Common myeloid progenitor, CD34-positive (primary cell): ENCODE measurements at regions not wholly inside any gene's neighbourhood (a gene's known extent, or its start where the extent isn't known, plus 50 kb on each side); places are given as distances from the start of the nearest gene placed in this dataset.

ENCODE experiments used
- CTCF ChIA-PET: fragments of 350-600 bp; sonication (Branson Sonifier 250); formaldehyde crosslinking; loops from one replicate; lab custom pipeline; 2021; ENCODE audit warnings: antibody characterized with exemption; lab: Charles Lee
- POLR2A ChIA-PET: fragments of 350-600 bp; sonication (Branson Sonifier 250); formaldehyde crosslinking; loops from one replicate; lab custom pipeline; 2021; ENCODE audit warnings: antibody characterized with exemption; lab: Charles Lee
- DNase-seq, 3 donors: peaks; one replicate each; pipeline versions ENCODE4 v3.0.0 to v3.0.0-alpha.2; 2013
- H3K27ac ChIP-seq, 2 experiments: 1 replicate in 1 of 2; 2 replicates in 1 of 2; pipeline ENCODE4 v1.7.0; 2013; ENCODE audit warnings: inconsistent platforms in 2 of 2, low read length in 2 of 2, mild to moderate bottlenecking in 2 of 2, low read depth in 1 of 2, moderate library complexity in 1 of 2; ENCODE audit not compliant: severe bottlenecking in 2 of 2, insufficient read depth in 1 of 2, poor library complexity in 1 of 2
- H3K27me3 ChIP-seq, 5 experiments: replicated peaks in 2 of 5; 1 replicate in 3 of 5; 2 replicates in 2 of 5; pipeline versions ENCODE4 v1.6.1 to v1.7.0; 2013; ENCODE audit warnings: low read length in 4 of 5, mild to moderate bottlenecking in 2 of 5, moderate library complexity in 2 of 5, inconsistent platforms in 1 of 5; ENCODE audit not compliant: insufficient read depth in 5 of 5, control insufficient read depth in 4 of 5
- H3K36me3 ChIP-seq, 4 experiments: 1 replicate in 2 of 4; 2 replicates in 2 of 4; pipeline versions ENCODE4 v1.6.1 to v1.7.0; 2013; ENCODE audit warnings: low read length in 3 of 4, control low read depth in 1 of 4, mild to moderate bottlenecking in 1 of 4; ENCODE audit not compliant: control insufficient read depth in 4 of 4, insufficient read depth in 4 of 4
- H3K4me1 ChIP-seq, 4 experiments: 1 replicate in 3 of 4; 2 replicates in 1 of 4; pipeline versions ENCODE4 v1.6.1 to v1.7.1; 2013; ENCODE audit warnings: low read length in 3 of 4, mild to moderate bottlenecking in 3 of 4, control low read depth in 1 of 4, inconsistent platforms in 1 of 4, moderate library complexity in 1 of 4; ENCODE audit not compliant: control insufficient read depth in 4 of 4, insufficient read depth in 4 of 4; ENCODE audit errors: control extremely low read depth in 1 of 4
- H3K4me3 ChIP-seq, 7 experiments: 1 replicate in 4 of 7; 2 replicates in 3 of 7; pipeline versions ENCODE4 v1.5.1 to v1.7.0; 2013; ENCODE audit warnings: mild to moderate bottlenecking in 7 of 7, low read length in 6 of 7, moderate library complexity in 6 of 7, inconsistent platforms in 2 of 7, low read depth in 2 of 7, control low read depth in 1 of 7; ENCODE audit not compliant: insufficient read depth in 4 of 7, control insufficient read depth in 1 of 7; ENCODE audit errors: extremely low read depth in 1 of 7
- H3K9me3 ChIP-seq, 5 experiments: 1 replicate in 4 of 5; 2 replicates in 1 of 5; pipeline versions ENCODE4 v1.6.1 to v1.7.1; 2013; ENCODE audit warnings: low read length in 4 of 5, mild to moderate bottlenecking in 2 of 5, inconsistent platforms in 1 of 5, low read depth in 1 of 5, moderate library complexity in 1 of 5; ENCODE audit not compliant: control insufficient read depth in 4 of 5, insufficient read depth in 2 of 5; ENCODE audit errors: control extremely low read depth in 1 of 5
- WGBS: methylation state at CpG from one replicate; pipeline ENCODE4 v1.1.5; 2013; ENCODE audit not compliant: insufficient coverage; 5-methylcytosine and 5-hydroxymethylcytosine counted together

DNA sequence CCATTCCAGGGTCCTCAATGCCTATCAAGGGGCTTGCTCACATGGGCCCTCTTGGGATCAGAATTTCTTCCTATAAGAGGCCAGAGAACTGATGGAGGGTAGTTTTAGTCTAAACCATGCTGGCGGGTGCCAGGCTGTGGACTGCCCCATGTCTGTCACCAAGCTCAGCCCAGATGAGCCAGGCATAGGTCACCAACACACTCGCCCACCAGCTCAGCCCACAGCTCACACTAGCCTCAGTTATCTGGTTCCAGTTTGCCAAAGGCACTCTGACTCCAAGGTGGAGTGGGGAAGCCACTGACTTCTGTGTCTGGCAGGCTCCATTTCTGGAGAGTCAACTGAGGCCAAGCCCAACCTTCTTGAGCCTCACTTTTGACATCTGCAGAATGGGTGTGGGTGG is 50.7 kb upstream of the INSYN1 start:
- Histone ChIP-seq H3K27ac (no peak overlapping the region), H3K36me3 (no peaks in the 10 kb centered on the region), H3K27me3 (peaks cover 0 to 2% (median 0%) of the 10 kb centered on the region in 5 experiments), H3K9me3 (no peaks in the 10 kb centered on the region), H3K4me1 (peaks cover 0 to 20% (median 14%) of the 10 kb centered on the region in 4 experiments), H3K4me3 (no peak overlapping the region)
- POLR2A ChIA-PET = no interaction called here
- 100% methylated on average over 1 of the region's 2 CpGs for whole genome bisulfite sequencing
- CTCF ChIA-PET = no interaction called here
- DNase-seq = no peak

- Histone ChIP-seq H3K9me3 (no peaks in the 10 kb centered on the region), H3K4me3 (no peak overlapping the region), H3K27ac (no peak overlapping the region), H3K36me3 (no peaks in the 10 kb centered on the region), H3K4me1 (peaks cover 0 to 4% (median 2%) of the 10 kb centered on the region in 4 experiments), H3K27me3 (peaks cover 0 to 2% (median 0%) of the 10 kb centered on the region in 5 experiments)
- no peak for DNase-seq
- WGBS = 97% methylated on average over 9 of the region's 9 CpGs
- CTCF ChIA-PET = no interaction called here
- POLR2A ChIA-PET = no interaction called here
Observed at GRCh38 chr15:73805504-73806089, 52.4 kb upstream of the INSYN1 start.

DNA sequence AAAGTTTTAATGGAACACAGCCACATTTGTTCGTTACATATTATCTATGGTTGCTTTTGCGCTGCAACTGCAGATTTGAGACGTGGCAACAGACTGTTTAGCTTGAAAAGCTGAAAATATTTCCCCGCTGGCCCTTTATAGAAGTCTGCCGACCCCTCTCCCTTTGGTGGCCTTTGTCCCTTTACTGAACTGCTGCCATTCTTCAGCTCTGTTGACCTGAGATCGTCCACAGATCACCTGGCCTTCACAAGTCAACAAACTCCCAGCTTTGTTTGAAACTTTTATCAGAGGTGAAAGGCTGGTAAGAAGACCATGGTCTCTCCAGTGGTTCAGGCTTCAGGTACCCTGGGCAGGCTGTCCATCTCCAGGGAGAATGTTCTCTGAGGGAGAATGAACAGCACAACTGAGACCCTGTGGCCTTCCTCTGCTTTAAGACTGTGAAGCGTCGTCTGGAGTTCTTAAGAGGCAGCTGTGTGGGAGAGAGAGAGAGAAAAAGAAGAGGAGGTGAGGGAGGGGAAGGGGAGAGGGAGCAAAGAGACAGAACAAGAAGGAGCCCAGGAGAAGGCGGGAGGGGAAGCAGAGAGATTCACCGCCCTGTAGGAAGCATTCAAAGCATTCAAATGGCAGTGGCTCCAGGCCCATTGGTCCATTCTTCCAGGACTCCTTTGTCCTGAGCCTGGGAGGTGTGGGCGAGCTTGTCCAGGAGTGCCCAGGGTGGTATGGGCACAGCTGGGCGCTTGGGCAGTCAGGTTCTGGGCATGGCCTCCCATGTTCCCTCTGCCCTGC is 53.7 kb upstream of the INSYN1 start:
- no peak for DNase-seq
- Histone ChIP-seq H3K4me1 (no peaks in the 10 kb centered on the region), H3K9me3 (no peaks in the 10 kb centered on the region), H3K36me3 (no peaks in the 10 kb centered on the region), H3K4me3 (no peak overlapping the region), H3K27ac (no peak overlapping the region), H3K27me3 (peaks cover 0 to 2% (median 0%) of the 10 kb centered on the region in 5 experiments)
- CTCF ChIA-PET = no interaction called here
- WGBS = 92% methylated on average over 9 of the region's 12 CpGs
- POLR2A ChIA-PET = no interaction called here

GRCh38 chr15:73807865-73808264 is 54.7 kb upstream of the INSYN1 start:
- H3K4me3 ChIP-seq = no peak overlapping the region
- peaks cover 0 to 2% (median 0%) of the 10 kb centered on the region in 5 experiments for H3K27me3 ChIP-seq
- no peak for DNase-seq
- no peaks in the 10 kb centered on the region for H3K4me1 ChIP-seq
- CTCF ChIA-PET = no interaction called here
- POLR2A ChIA-PET = no interaction called here
- 94% methylated on average over 4 of the region's 4 CpGs for WGBS
- H3K9me3 ChIP-seq = no peaks in the 10 kb centered on the region
- H3K36me3 ChIP-seq = no peaks in the 10 kb centered on the region
- H3K27ac ChIP-seq = no peak overlapping the region

DNA sequence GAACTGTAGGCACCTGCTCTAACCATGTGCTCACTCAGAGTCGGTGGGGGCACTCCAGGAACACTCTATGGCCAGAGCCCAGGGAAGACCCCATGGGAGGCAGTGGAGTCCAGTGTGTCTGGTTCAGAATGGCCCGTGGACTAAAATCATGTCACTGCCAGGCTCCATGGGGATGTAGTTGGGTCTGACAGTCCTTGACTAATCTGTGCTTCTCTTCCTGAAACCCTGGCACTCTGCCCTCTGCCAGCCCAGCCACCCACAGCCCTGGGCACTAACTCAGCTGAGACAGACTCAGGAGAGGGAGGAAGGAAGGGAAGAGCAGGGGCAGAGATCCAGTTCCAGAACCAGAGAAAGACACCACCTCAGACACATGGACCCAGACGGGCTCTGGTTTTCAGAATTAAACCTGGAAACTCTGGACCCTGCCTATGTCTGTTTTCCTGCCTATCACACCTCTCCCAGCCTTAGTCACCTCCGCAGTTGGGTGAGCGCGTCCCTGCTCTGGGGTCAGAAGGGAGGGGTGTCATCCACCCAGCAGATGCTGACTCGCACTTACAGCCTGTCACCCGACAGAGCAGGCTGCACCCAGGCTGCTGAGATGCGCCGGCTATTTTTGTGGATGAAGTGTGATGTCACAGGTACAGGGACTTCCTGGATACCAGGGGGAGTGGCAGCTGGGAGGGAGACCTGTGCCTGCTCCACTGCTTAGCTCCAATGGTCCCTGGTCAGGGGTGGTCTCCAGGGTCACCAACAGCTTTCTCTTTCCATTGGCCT is 56.8 kb upstream of the INSYN1 start:
- Histone ChIP-seq H3K36me3 (no peaks in the 10 kb centered on the region), H3K4me3 (no peak overlapping the region), H3K27me3 (peaks cover 0 to 4% (median 0%) of the 10 kb centered on the region in 5 experiments), H3K4me1 (no peaks in the 10 kb centered on the region), H3K27ac (no peak overlapping the region), H3K9me3 (no peaks in the 10 kb centered on the region)
- CTCF ChIA-PET = no interaction called here
- POLR2A ChIA-PET = no interaction called here
- DNase-seq = peak in 1 of 3 donors; percentile 4
- WGBS = 61% methylated on average over 10 of the region's 10 CpGs

DNA sequence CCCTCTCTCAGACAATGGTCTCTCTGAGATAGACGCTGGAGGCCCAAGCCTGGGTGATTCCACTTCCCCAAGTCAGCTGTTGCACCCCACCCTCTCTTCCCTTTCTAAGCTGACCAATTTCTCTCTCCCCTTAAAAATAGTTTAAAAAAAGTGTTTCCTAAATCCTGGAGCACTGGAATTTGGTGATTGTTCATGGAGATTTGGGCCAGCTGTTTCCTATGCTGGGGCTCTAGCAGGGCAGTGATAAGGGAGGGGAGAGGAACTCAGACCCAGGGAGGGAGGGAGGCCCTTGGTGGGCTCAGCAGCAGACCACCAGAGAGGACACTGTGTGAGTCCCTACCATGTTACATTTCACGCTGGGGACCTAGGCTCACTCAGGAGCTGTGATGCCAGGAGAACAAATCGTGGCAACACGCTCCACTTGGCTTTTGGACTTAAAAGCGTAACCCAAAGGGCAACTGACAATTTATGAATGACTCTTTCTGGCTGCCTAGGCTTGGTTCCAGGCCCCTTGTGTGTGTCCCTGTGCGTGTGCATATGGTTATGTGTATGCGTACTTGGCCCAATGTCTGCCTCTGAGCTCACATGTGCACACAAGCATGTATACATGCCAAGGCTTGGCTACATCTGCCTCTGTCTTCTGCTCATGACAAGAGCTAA is 59.8 kb upstream of the INSYN1 start:
- Histone ChIP-seq H3K27ac (no peak overlapping the region), H3K36me3 (no peaks in the 10 kb centered on the region), H3K4me3 (no peak overlapping the region), H3K27me3 (peaks cover 0 to 2% (median 0%) of the 10 kb centered on the region in 5 experiments), H3K9me3 (no peaks in the 10 kb centered on the region), H3K4me1 (no peaks in the 10 kb centered on the region)
- WGBS = 98% methylated on average over 6 of the region's 7 CpGs
- ChIA-PET CTCF (interaction anchor here (1.2 kb wide), 1 partner anchor 32 kb away, joined by 4 read pairs; no protein-coding TSS in a partner anchor), POLR2A (no interaction called here)
- DNase-seq = no peak
